GM12864 (cell line): ENCODE measurements at regions not wholly inside any gene's neighbourhood (a gene's known extent, or its start where the extent isn't known, plus 50 kb on each side); places are given as distances from the start of the nearest gene placed in this dataset.
A peak's percentile ranks its signal among the peaks of the same experiment; 100 is the strongest.
"Not testable (repeated sequence)": the region's sequence is repeated elsewhere in the genome, so short reads cannot be mapped to it uniquely, and the experiment has no call there.

Experiments
- DNase-seq: peaks from one replicate; pipeline ENCODE4 v3.0.0-alpha.2; 2011; ENCODE audit warnings: low read depth
- H3K4me3 ChIP-seq: 2 replicates; pipeline ENCODE4 v1.5.1; 2011; ENCODE audit warnings: mild to moderate bottlenecking, low read depth, low read length, control low read depth

GRCh38 chr9:41279437-41279836 is 90.3 kb upstream of the ZNG1F start:
- H3K4me3 ChIP-seq, DNase-seq: not testable (repeated sequence)

GRCh38 chr9:41279033-41279432 is 89.9 kb upstream of the ZNG1F start:
- not testable (repeated sequence) for H3K4me3 ChIP-seq, DNase-seq

GRCh38 chr9:41273549-41274267 is 84.6 kb upstream of the ZNG1F start:
- peak; percentile 42 for DNase-seq
- peak overlapping the region; percentile 56 for H3K4me3 ChIP-seq

GRCh38 chr9:41272879-41273548 is 83.9 kb upstream of the ZNG1F start:
- DNase-seq: not testable (repeated sequence)
- peak overlapping the region; percentile 63 for H3K4me3 ChIP-seq

GRCh38 chr9:41270992-41271391 is 81.9 kb upstream of the ZNG1F start:
- DNase-seq, H3K4me3 ChIP-seq: not testable (repeated sequence)

GRCh38 chr9:41269471-41269870 is 80.4 kb upstream of the ZNG1F start:
- not testable (repeated sequence) for DNase-seq, H3K4me3 ChIP-seq

- H3K4me3 ChIP-seq, DNase-seq: not testable (repeated sequence)
Measured at GRCh38 chr9:41269054-41269453, 79.9 kb upstream of the ZNG1F start.

GRCh38 chr9:41266602-41267001 is 77.5 kb upstream of the ZNG1F start:
- not testable (repeated sequence) for DNase-seq, H3K4me3 ChIP-seq

GRCh38 chr9:41266000-41266399 is 76.9 kb upstream of the ZNG1F start:
- H3K4me3 ChIP-seq: not testable (repeated sequence)

GRCh38 chr9:41251973-41252372 is 62.9 kb upstream of the ZNG1F start:
- H3K4me3 ChIP-seq: not testable (repeated sequence)

More at GRCh38 chr9:41266000-41266399, 76.9 kb upstream of the ZNG1F start:
- not testable (repeated sequence) for DNase-seq

GRCh38 chr9:41251101-41251500 is 62.0 kb upstream of the ZNG1F start:
- not testable (repeated sequence) for H3K4me3 ChIP-seq, DNase-seq

More at GRCh38 chr9:41251973-41252372, 62.9 kb upstream of the ZNG1F start:
- DNase-seq: not testable (repeated sequence)

GRCh38 chr9:41246702-41247101 is 57.6 kb upstream of the ZNG1F start:
- DNase-seq: not testable (repeated sequence)

More at GRCh38 chr9:41246702-41247101, 57.6 kb upstream of the ZNG1F start:
- H3K4me3 ChIP-seq: not testable (repeated sequence)
